CD4-positive, CD25-positive, alpha-beta regulatory T cell (primary cell): ENCODE measurements at regions not wholly inside any gene's neighbourhood (a gene's known extent, or its start where the extent isn't known, plus 50 kb on each side); places are given as distances from the start of the nearest gene placed in this dataset.
A peak's percentile ranks its signal among the peaks of the same experiment; 100 is the strongest.
"Not testable (repeated sequence)": the region's sequence is repeated elsewhere in the genome, so short reads cannot be mapped to it uniquely, and the experiment has no call there.

ENCODE experiments used
- ATAC-seq, 2 donors: fragments of 150-1000 bp; cut with Tn5 transposase; one replicate each; pipeline ENCODE4 v1.10.0; 2021; ENCODE audit warnings: low read depth in 2 of 2, moderate number of reproducible peaks in 2 of 2, moderate library complexity in 1 of 2
- DNase-seq, 3 donors: peaks; one replicate each; pipeline versions ENCODE4 v3.0.0 to v3.0.0-alpha.2; 2012 to 2022; ENCODE audit warnings: mixed read lengths in 1 of 3
- H3K27ac ChIP-seq: one replicate; pipeline ENCODE4 v1.7.0; 2013; ENCODE audit warnings: mild to moderate bottlenecking, low read length; ENCODE audit not compliant: insufficient read depth, poor library complexity, severe bottlenecking
- H3K27me3 ChIP-seq: one replicate; pipeline ENCODE4 v1.7.0; 2013; ENCODE audit warnings: low read length; ENCODE audit not compliant: control insufficient read depth, insufficient read depth
- H3K36me3 ChIP-seq: one replicate; pipeline ENCODE4 v1.7.0; 2013; ENCODE audit warnings: mild to moderate bottlenecking, low read length, moderate library complexity; ENCODE audit not compliant: control insufficient read depth, insufficient read depth
- H3K4me1 ChIP-seq: 2 replicates; pipeline ENCODE4 v1.7.0; 2013; ENCODE audit warnings: mild to moderate bottlenecking, low read length; ENCODE audit not compliant: insufficient read depth, control insufficient read depth, poor library complexity, severe bottlenecking
- H3K4me3 ChIP-seq: one replicate; pipeline ENCODE4 v1.7.0; 2013; ENCODE audit warnings: low read depth, mild to moderate bottlenecking, low read length, moderate library complexity
- H3K9me3 ChIP-seq, 2 experiments: 1 replicate in 1 of 2; 2 replicates in 1 of 2; pipeline ENCODE4 v1.7.0; 2013; ENCODE audit warnings: low read length in 2 of 2, mild to moderate bottlenecking in 1 of 2, moderate library complexity in 1 of 2; ENCODE audit not compliant: control insufficient read depth in 2 of 2
- H3K27ac Mint-ChIP-seq, 3 donors: one replicate each; pipeline ENCODE4 v1.8.0; 2020 to 2022; ENCODE audit warnings: mild to moderate bottlenecking in 3 of 3, mixed read lengths in 3 of 3, moderate library complexity in 2 of 3
- H3K27me3 Mint-ChIP-seq: one replicate; pipeline ENCODE4 v1.8.0; 2022; ENCODE audit warnings: mild to moderate bottlenecking, mixed read lengths
- H3K36me3 Mint-ChIP-seq: one replicate; pipeline ENCODE4 v1.8.0; 2020; ENCODE audit warnings: mixed read lengths
- H3K4me1 Mint-ChIP-seq, 4 donors: one replicate each; pipeline ENCODE4 v1.8.0; 2020 to 2022; ENCODE audit warnings: mixed read lengths in 4 of 4, mild to moderate bottlenecking in 1 of 4
- H3K4me3 Mint-ChIP-seq, 4 donors: one replicate each; pipeline ENCODE4 v1.8.0; 2020 to 2022; ENCODE audit warnings: mild to moderate bottlenecking in 4 of 4, mixed read lengths in 4 of 4, moderate library complexity in 3 of 4
- H3K9me3 Mint-ChIP-seq, 7 donors: one replicate each; pipeline ENCODE4 v1.8.0; 2020 to 2022; ENCODE audit warnings: mixed read lengths in 7 of 7, mild to moderate bottlenecking in 3 of 7, moderate library complexity in 2 of 7

DNA sequence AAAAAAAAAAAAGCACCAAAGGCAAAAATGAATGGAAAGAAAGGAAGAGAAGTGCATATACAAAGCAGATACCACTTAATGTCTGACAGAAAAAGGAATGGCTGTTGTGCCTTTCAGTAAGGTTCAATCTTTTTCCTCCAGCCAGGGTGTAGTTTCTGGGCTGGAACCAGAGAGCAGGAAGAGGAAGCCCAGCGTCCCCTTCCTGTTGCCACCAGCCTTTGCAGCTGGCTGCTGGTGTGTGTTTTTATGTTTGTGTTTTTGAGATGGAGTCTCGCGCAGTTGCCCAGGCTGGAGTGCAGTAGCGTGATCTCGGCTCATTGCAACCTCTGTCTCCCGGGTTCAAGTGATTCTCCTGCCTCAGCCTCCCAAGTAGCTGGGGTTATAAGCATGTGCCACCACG, 64.6 kb upstream of the LTA4H start:
- no peaks in the 10 kb centered on the region for H3K9me3 ChIP-seq
- Mint-ChIP-seq H3K27me3 (no peaks in the 10 kb centered on the region), H3K27ac (peak overlapping the region; percentile 80 to 83 (median 83)), H3K4me1 (peaks cover 7 to 67% (median 33%) of the 10 kb centered on the region in 4 donors), H3K4me3 (peak overlapping the region; percentile 60 to 85 (median 73)), H3K36me3 (peaks cover 3% of the 10 kb centered on the region), H3K9me3 (peaks cover 0 to 2% (median 0%) of the 10 kb centered on the region in 7 donors)
- peak in 2 of 3 donors; percentile 29 to 85 for DNase-seq
- H3K4me3 ChIP-seq = peak overlapping the region; percentile 58
- no peaks in the 10 kb centered on the region for H3K27me3 ChIP-seq
- no peaks in the 10 kb centered on the region for H3K36me3 ChIP-seq
- peaks cover 45% of the 10 kb centered on the region for H3K4me1 ChIP-seq
- peak; percentile 62 to 63 for ATAC-seq
- peak overlapping the region; percentile 28 for H3K27ac ChIP-seq

DNA sequence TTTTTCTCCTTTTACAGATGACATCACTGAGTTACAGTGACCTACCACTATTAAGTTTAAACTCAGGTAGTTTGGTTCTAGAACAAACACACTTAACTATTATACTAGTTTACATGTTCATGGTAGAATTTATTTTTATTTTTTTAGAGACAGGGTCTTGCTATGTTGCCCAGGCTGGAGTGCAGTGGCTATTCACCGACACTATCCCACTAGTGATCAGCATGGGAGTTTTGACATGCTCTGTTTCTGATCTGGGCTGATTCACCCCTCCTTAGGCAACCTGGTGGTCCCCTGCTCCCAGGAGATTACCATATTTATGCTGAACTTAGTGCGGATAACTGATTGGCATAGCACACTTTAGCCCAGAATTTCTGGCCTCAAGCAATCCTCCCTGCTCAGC, 66.4 kb upstream of the LTA4H start:
- H3K36me3 Mint-ChIP-seq = peaks cover 3% of the 10 kb centered on the region
- peaks cover 14 to 56% (median 32%) of the 10 kb centered on the region in 4 donors for H3K4me1 Mint-ChIP-seq

DNA sequence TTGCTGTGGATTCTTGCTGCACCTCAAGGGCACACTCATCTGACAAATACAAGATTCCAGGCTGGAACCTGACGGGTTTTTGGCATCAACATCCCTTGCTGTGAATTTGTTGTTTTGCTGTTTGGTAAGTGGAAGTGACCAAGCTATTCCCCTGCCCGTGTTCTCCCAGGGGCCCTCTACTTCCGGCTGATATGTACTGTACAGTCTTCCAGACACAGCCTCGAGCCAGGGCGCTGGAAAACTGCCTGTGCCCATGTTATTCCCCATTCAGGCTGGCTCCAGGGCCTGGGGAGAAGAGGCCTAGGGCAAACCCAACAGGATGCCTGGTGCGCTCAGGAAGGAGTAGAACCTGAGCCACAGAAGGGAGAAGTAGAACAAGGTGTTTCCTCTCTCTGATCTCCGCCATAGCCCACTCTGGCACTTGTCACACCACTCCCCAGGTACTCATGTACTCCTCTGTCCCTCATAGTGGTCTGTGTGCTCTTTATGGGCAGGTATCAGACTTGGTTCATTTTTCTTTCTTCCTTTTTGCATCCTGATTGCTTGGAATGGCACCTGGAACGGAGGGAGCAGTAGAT, 67.8 kb upstream of the LTA4H start:
- H3K4me1 Mint-ChIP-seq = peaks cover 15 to 56% (median 37%) of the 10 kb centered on the region in 4 donors
- H3K4me3 Mint-ChIP-seq = peak overlapping the region in 1 of 4 donors; percentile 41
- no peaks in the 10 kb centered on the region for H3K36me3 Mint-ChIP-seq
- DNase-seq (no peak), ATAC-seq (peak in 1 of 2 donors; percentile 22)
- Histone ChIP-seq H3K4me3 (no peak overlapping the region), H3K9me3 (no peaks in the 10 kb centered on the region), H3K4me1 (peaks cover 32% of the 10 kb centered on the region), H3K27ac (no peak overlapping the region), H3K27me3 (no peaks in the 10 kb centered on the region), H3K36me3 (no peaks in the 10 kb centered on the region)
- H3K9me3 Mint-ChIP-seq = peaks cover 0 to 2% (median 0%) of the 10 kb centered on the region in 7 donors
- peak overlapping the region in 2 of 3 donors; percentile 31 to 79 for H3K27ac Mint-ChIP-seq
- H3K27me3 Mint-ChIP-seq = no peaks in the 10 kb centered on the region

More for the DNA sequence above, 66.4 kb upstream of the LTA4H start:
- peaks cover 31% of the 10 kb centered on the region for H3K4me1 ChIP-seq
- Mint-ChIP-seq H3K27ac (peak overlapping the region in 1 of 3 donors; percentile 35), H3K4me3 (no peak overlapping the region), H3K9me3 (peaks cover 0 to 2% (median 0%) of the 10 kb centered on the region in 7 donors), H3K27me3 (no peaks in the 10 kb centered on the region)
- no peak for DNase-seq
- ATAC-seq = no peak
- H3K36me3 ChIP-seq = no peaks in the 10 kb centered on the region
- H3K9me3 ChIP-seq = no peaks in the 10 kb centered on the region
- no peak overlapping the region for H3K27ac ChIP-seq
- H3K4me3 ChIP-seq = no peak overlapping the region
- H3K27me3 ChIP-seq = no peaks in the 10 kb centered on the region

DNA sequence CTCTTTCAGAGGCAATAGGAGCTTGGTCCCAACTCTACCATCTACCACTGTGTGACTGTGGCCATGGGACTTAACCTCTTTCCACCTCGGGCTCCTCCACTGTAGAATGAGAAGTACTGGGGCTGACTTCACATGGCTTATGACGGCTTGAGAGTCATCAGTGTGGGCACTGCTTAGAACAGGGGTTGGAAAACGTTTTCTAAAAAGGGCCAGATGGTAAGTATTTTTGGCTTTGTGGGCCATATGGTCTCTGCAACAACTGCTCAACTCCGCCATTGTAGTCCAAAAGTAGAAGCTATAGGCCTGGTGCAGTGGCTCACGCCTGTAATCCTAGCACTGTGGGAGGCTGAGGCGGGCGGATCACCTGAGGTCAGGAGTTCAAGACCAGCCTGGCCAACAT, 69.2 kb upstream of the LTA4H start:
- peaks cover 25% of the 10 kb centered on the region for H3K4me1 ChIP-seq
- no peaks in the 10 kb centered on the region for H3K27me3 ChIP-seq
- no peaks in the 10 kb centered on the region for H3K36me3 ChIP-seq
- peaks cover 0 to 4% (median 0%) of the 10 kb centered on the region in 7 donors for H3K9me3 Mint-ChIP-seq
- H3K36me3 Mint-ChIP-seq = no peaks in the 10 kb centered on the region
- H3K4me3 Mint-ChIP-seq = peak overlapping the region in 1 of 4 donors; percentile 49
- H3K4me3 ChIP-seq = no peak overlapping the region
- H3K9me3 ChIP-seq = no peaks in the 10 kb centered on the region
- no peak overlapping the region for H3K27ac ChIP-seq
- peak overlapping the region in 1 of 3 donors; percentile 27 for H3K27ac Mint-ChIP-seq
- peaks cover 18 to 51% (median 34%) of the 10 kb centered on the region in 4 donors for H3K4me1 Mint-ChIP-seq
- ATAC-seq = no peak
- DNase-seq = no peak
- no peaks in the 10 kb centered on the region for H3K27me3 Mint-ChIP-seq

DNA sequence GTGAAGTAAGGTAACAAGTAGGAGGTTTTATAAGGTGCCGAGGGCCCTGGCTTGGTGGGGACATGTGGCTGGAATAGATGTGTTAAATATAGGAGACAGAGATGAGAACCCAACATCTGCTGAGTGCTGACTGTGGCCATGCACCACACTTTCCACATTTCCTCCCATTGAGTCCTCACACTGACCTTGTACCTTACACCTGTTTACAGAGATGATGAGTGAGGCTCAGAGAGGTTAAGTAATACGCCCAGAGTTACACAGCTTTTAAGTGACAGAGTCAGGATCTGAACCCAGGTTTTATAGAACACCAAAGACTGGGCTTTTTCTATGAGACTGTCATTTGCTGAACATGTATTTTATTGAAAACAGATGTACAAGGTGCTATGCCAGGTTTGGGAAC, 70.8 kb upstream of the LTA4H start:
- Mint-ChIP-seq H3K4me3 (peak overlapping the region in 2 of 4 donors; percentile 2 to 33), H3K9me3 (peaks cover 0 to 2% (median 0%) of the 10 kb centered on the region in 7 donors), H3K27ac (peak overlapping the region; percentile 15 to 61 (median 47)), H3K4me1 (peaks cover 19 to 46% (median 30%) of the 10 kb centered on the region in 4 donors), H3K36me3 (no peaks in the 10 kb centered on the region), H3K27me3 (no peaks in the 10 kb centered on the region)
- H3K4me3 ChIP-seq = no peak overlapping the region
- peaks cover 12% of the 10 kb centered on the region for H3K4me1 ChIP-seq
- no peaks in the 10 kb centered on the region for H3K36me3 ChIP-seq
- H3K9me3 ChIP-seq = no peaks in the 10 kb centered on the region
- DNase-seq (no peak), ATAC-seq (no peak)
- no peak overlapping the region for H3K27ac ChIP-seq
- no peaks in the 10 kb centered on the region for H3K27me3 ChIP-seq

DNA sequence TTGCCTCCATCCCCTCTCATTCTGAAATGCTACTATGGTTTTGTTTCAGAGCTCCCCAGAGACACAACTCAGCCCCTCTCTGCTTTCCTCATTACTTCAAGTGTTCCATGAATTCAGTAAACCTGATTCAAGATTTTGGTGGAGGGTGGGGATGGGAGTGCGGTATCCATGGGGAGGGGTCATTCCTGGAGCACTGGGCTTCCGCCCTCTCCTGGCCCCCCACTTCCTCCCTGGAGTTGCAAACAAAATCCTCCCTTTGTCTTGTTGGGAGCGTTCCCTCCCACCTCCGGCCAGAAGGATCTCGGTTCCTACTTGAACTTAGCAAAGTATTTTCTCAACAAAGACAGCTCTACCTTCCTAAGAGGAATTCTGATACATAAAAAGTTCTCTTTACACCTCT, 71.8 kb upstream of the LTA4H start:
- no peaks in the 10 kb centered on the region for H3K36me3 Mint-ChIP-seq
- ATAC-seq = no peak
- no peaks in the 10 kb centered on the region for H3K27me3 ChIP-seq
- H3K27ac ChIP-seq = no peak overlapping the region
- H3K4me1 ChIP-seq = peaks cover 12% of the 10 kb centered on the region
- peak overlapping the region in 2 of 3 donors; percentile 91 to 92 for H3K27ac Mint-ChIP-seq
- H3K4me3 ChIP-seq = no peak overlapping the region
- H3K36me3 ChIP-seq = no peaks in the 10 kb centered on the region
- no peak for DNase-seq
- peaks cover 19 to 44% (median 30%) of the 10 kb centered on the region in 4 donors for H3K4me1 Mint-ChIP-seq
- no peaks in the 10 kb centered on the region for H3K9me3 ChIP-seq
- peaks cover 0 to 2% (median 0%) of the 10 kb centered on the region in 7 donors for H3K9me3 Mint-ChIP-seq
- no peaks in the 10 kb centered on the region for H3K27me3 Mint-ChIP-seq
- no peak overlapping the region for H3K4me3 Mint-ChIP-seq

DNA sequence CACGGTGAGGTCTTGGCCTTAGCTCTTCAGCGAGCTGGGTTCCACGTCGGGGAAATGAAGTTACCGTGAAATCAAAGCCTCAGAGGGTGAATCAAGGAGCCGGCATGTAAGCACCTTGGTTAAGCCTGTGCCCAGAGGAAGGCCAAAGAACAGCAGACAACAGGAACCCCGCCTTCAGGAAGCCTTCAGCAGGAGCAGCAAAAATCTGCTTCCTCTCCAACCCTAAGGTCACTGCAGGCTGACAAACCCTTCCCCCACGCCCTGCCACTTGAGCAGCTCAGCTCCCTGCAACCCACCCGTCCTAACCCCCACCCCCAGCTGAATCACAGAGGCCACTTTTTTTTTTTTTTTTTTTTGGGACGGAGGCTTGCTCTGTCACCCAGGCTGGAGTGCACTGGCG, 72.9 kb upstream of the LTA4H start:
- H3K27me3 ChIP-seq = peaks cover 2% of the 10 kb centered on the region

DNA sequence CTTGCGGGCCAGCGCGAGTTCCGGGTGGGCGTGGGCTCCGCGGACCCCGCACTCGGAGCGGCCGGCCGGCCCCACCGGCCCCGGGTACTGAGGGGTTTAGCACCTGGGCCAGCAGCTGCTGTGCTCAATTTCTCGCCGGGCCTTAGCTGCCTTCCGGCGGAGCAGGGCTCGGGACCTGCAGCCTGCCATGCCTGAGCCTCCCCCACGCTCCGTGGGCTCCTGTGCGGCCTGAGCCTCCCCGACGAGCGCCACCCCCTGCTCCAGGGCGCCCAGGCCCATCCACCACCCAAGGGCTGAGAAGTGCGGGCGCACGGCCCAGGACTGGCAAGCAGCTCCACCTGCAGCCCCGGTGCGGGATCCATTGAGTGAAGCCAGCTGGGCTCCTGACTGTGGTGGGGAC, 73.6 kb upstream of the LTA4H start:
- not testable (repeated sequence) for H3K36me3 Mint-ChIP-seq, H3K9me3 ChIP-seq, H3K27me3 ChIP-seq, H3K36me3 ChIP-seq, ATAC-seq, H3K4me3 ChIP-seq, H3K27me3 Mint-ChIP-seq, H3K4me3 Mint-ChIP-seq, DNase-seq, H3K9me3 Mint-ChIP-seq, H3K27ac ChIP-seq
- H3K4me1 Mint-ChIP-seq = peaks cover 18 to 43% (median 28%) of the 10 kb centered on the region in 4 donors
- H3K27ac Mint-ChIP-seq = peak overlapping the region in 2 of 3 donors; percentile 48 to 52
- peaks cover 12% of the 10 kb centered on the region for H3K4me1 ChIP-seq

More for the DNA sequence above, 72.9 kb upstream of the LTA4H start:
- peak in 2 of 3 donors; percentile 24 to 88 for DNase-seq
- peak overlapping the region; percentile 17 for H3K4me3 ChIP-seq
- H3K4me1 Mint-ChIP-seq = peaks cover 19 to 44% (median 29%) of the 10 kb centered on the region in 4 donors
- peaks cover 12% of the 10 kb centered on the region for H3K4me1 ChIP-seq
- peak; percentile 69 to 84 for ATAC-seq
- no peaks in the 10 kb centered on the region for H3K36me3 ChIP-seq
- peaks cover 0 to 2% (median 0%) of the 10 kb centered on the region in 7 donors for H3K9me3 Mint-ChIP-seq
- no peaks in the 10 kb centered on the region for H3K9me3 ChIP-seq
- H3K27ac Mint-ChIP-seq = peak overlapping the region; percentile 48 to 92 (median 91)
- no peaks in the 10 kb centered on the region for H3K27me3 Mint-ChIP-seq
- peak overlapping the region; percentile 57 to 84 (median 70) for H3K4me3 Mint-ChIP-seq
- peak overlapping the region; percentile 33 for H3K27ac ChIP-seq
- H3K36me3 Mint-ChIP-seq = no peaks in the 10 kb centered on the region
